HG03095 (cell line): ENCODE measurements at regions not wholly inside any gene's neighbourhood (a gene's known extent, or its start where the extent isn't known, plus 50 kb on each side); places are given as distances from the start of the nearest gene placed in this dataset.
"Not testable (repeated sequence)": the region's sequence is repeated elsewhere in the genome, so short reads cannot be mapped to it uniquely, and the experiment has no call there.

ENCODE experiments used
- ATAC-seq: cut with Tn5 transposase; IDR thresholded peaks from one replicate; pipeline ENCODE4 v1.9.1; 2021; ENCODE audit warnings: moderate library complexity; ENCODE audit not compliant: unreplicated experiment

GRCh38 chr14:53378142-53378541, 225.0 kb upstream of the DDHD1 start:
- ATAC-seq: no peak

GRCh38 chr14:53376064-53376463, 222.9 kb upstream of the DDHD1 start:
- ATAC-seq: no peak

- no peak for ATAC-seq
These were observed 222.5 kb upstream of the DDHD1 start for GRCh38 chr14:53375599-53375998.

- ATAC-seq: no peak
These were observed 215.6 kb upstream of the DDHD1 start for GRCh38 chr14:53368711-53369201.

GRCh38 chr14:53368066-53368465, 214.9 kb upstream of the DDHD1 start:
- no peak for ATAC-seq

GRCh38 chr14:53367644-53368026, 214.5 kb upstream of the DDHD1 start:
- ATAC-seq: no peak

GRCh38 chr14:53365486-53366130, 212.5 kb upstream of the DDHD1 start:
- no peak for ATAC-seq

GRCh38 chr14:53362916-53363315, 209.8 kb upstream of the DDHD1 start:
- ATAC-seq: not testable (repeated sequence)

GRCh38 chr14:53360829-53361228, 207.7 kb upstream of the DDHD1 start:
- ATAC-seq: no peak

GRCh38 chr14:53358166-53358565, 205.0 kb upstream of the DDHD1 start:
- no peak for ATAC-seq

GRCh38 chr14:53356361-53357150, 203.4 kb upstream of the DDHD1 start:
- ATAC-seq: no peak

GRCh38 chr14:53355581-53356112, 202.5 kb upstream of the DDHD1 start:
- no peak for ATAC-seq

GRCh38 chr14:53354336-53354735, 201.2 kb upstream of the DDHD1 start:
- ATAC-seq: no peak

GRCh38 chr14:53350866-53351265, 197.7 kb upstream of the DDHD1 start:
- ATAC-seq: no peak

- no peak for ATAC-seq
These were observed 197.3 kb upstream of the DDHD1 start for GRCh38 chr14:53350429-53350828.

GRCh38 chr14:53346988-53347387, 193.9 kb upstream of the DDHD1 start:
- ATAC-seq: no peak

GRCh38 chr14:53341324-53341723, 188.2 kb upstream of the DDHD1 start:
- no peak for ATAC-seq

GRCh38 chr14:53338192-53338591, 185.1 kb upstream of the DDHD1 start:
- ATAC-seq: no peak

- ATAC-seq: no peak
These were observed 183.6 kb upstream of the DDHD1 start for GRCh38 chr14:53336729-53337128.

- ATAC-seq: no peak
These were observed 180.7 kb upstream of the DDHD1 start for GRCh38 chr14:53333809-53334208.

GRCh38 chr14:53331921-53332320, 178.8 kb upstream of the DDHD1 start:
- ATAC-seq: no peak

- no peak for ATAC-seq
These were observed 178.1 kb upstream of the DDHD1 start for GRCh38 chr14:53331247-53331646.
